ENCODE measurements at regions not wholly inside any gene's neighbourhood (a gene's known extent, or its start where the extent isn't known, plus 50 kb on each side); places are given as distances from the start of the nearest gene placed in this dataset.

DNA sequence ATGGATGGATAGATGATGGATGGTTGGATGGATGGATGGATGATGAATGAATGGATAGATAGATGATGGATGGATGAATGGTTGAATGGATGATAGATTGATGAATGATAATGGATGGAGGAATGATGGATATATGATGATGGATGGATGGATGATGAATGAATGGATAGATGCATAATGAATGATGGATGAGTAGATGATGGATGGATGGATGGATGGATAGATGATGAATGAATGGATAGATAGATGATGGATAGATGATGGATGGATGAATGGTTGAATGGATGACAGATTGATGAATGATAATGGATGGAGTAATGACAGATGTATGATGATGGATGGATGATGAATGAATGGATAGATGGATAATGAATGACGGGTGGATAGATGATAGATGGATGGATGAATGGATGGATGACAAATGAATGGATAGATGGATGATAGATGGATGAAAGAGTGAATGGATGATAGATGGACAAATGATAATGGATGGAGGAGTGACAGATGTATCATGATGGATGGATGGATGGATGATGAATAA is 1466.5 kb downstream of the BRD1 start:
- TF ChIP-seq, protein P1, sequence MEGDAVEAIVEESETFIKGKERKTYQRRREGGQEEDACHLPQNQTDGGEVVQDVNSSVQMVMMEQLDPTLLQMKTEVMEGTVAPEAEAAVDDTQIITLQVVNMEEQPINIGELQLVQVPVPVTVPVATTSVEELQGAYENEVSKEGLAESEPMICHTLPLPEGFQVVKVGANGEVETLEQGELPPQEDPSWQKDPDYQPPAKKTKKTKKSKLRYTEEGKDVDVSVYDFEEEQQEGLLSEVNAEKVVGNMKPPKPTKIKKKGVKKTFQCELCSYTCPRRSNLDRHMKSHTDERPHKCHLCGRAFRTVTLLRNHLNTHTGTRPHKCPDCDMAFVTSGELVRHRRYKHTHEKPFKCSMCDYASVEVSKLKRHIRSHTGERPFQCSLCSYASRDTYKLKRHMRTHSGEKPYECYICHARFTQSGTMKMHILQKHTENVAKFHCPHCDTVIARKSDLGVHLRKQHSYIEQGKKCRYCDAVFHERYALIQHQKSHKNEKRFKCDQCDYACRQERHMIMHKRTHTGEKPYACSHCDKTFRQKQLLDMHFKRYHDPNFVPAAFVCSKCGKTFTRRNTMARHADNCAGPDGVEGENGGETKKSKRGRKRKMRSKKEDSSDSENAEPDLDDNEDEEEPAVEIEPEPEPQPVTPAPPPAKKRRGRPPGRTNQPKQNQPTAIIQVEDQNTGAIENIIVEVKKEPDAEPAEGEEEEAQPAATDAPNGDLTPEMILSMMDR (IDR thresholded peaks at IDR 0.05; ENCODE audit: low read depth, low read length, missing control alignments): no peak

DNA sequence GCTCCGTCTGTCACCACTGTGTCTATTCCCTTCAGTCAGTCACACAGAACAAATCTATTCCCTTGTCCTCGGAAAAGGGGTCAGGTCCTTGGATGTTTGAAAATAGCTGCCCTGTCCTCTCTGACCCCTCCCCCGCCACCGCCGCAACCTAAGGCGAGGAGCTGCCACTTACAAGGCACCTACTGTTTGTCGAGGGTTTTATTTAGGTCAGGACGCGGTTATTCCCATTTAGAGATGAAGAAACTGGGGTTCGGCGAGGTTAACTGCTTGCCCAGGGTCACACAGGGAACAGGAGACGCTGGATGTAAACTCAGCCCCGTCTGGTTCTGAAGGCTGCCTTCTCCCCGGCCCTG is 1468.1 kb downstream of the BRD1 start:
- no peak for DNase-seq (ENCODE audit: extremely low read depth, low read depth)
- TF ChIP-seq, protein P1 (IDR thresholded peaks at IDR 0.05; ENCODE audit: low read depth, low read length, missing control alignments): no peak
- H3K4me3 ChIP-seq (replicated peaks; ENCODE audit: low read depth, low read length): no peak overlapping the region

More for the DNA sequence above, 1466.5 kb downstream of the BRD1 start:
- no peak overlapping the region for H3K4me3 ChIP-seq (replicated peaks; ENCODE audit: low read depth, low read length)
- no peak for DNase-seq (ENCODE audit: extremely low read depth, low read depth)

DNA sequence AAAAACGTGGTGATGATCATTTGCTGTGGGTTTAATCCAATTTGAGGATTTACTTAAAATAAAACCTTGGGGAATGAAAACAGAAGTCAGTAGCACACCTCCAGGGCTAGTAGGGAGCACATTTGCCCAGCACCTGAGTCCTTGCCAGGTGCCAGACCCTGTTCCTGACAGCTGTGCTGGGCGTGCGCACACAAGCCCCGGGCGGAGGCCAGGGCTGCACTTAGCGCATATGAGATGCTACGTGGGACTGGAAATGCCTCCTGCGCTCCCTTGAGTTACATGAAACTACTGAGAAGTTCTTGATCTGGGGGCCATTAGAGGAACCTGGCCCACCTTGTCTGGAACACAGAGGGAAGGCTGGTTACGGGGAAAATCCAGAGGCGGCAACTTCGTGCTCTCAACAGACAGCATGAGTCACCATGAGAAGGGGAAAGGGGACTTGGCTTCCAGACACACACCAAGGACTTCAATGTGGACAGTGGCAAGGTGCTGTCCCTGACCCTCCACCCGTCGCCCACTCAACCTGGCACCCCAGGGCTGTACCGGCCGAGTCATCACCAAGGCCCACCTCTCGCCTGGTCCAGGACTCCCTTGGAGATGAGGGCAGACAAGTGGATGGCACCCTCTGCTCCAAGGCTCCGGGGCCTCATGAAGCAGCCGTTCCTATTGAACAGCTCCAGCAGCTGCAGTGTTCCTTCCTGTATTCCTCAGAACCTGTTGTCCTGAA is 1468.6 kb downstream of the BRD1 start:
- TF ChIP-seq, protein P1 (IDR thresholded peaks at IDR 0.05; ENCODE audit: low read depth, low read length, missing control alignments): no peak
- H3K4me3 ChIP-seq (replicated peaks; ENCODE audit: low read depth, low read length): no peak overlapping the region
- no peak for DNase-seq (ENCODE audit: extremely low read depth, low read depth)

DNA sequence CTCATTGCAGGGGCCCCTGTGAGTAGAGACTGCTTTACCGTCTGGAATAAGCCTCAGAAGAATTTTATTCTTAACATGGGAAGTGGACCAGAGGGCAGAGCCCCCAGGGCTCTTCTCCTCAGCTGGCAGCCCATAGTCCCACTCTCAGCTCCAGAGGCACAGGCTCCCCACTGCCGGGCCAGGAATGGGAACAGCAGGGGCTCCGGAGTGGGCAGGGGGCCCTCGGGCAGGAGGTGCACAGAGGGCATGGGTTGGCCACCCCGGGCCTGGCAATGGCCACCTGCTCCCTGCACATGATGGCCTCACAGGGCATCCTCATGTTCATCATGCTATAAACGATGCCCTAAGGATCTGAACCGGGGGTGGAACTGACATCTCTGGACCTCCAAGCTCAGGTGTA is 1469.7 kb downstream of the BRD1 start:
- TF ChIP-seq, protein P1 (IDR thresholded peaks at IDR 0.05; ENCODE audit: low read depth, low read length, missing control alignments): no peak
- no peak for DNase-seq (ENCODE audit: extremely low read depth, low read depth)

DNA sequence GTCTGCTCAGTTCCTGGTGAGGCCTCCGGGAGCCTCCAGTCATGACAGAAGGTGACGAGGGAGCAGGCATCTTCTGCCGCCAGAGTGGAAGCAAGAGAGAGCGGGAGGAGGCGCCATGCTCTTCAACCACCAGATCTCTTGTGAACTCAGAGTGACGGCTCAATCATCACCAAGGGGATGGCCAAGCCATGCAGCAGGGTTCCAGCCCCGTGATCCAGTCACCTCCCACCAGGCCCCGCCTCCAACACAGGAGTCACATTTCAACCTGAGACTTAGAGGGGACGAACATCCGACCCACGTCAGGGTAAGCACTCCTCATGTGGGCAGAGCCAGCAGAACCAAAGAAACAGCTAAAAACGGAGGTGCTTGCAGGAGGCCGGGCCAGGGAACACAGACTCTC is 1470.5 kb downstream of the BRD1 start:
- no peak overlapping the region for H3K4me3 ChIP-seq (replicated peaks; ENCODE audit: low read depth, low read length)
- no peak for DNase-seq (ENCODE audit: extremely low read depth, low read depth)
- TF ChIP-seq, protein P1 (IDR thresholded peaks at IDR 0.05; ENCODE audit: low read depth, low read length, missing control alignments): no peak

More for the DNA sequence above, 1469.7 kb downstream of the BRD1 start:
- H3K4me3 ChIP-seq (replicated peaks; ENCODE audit: low read depth, low read length): no peak overlapping the region

DNA sequence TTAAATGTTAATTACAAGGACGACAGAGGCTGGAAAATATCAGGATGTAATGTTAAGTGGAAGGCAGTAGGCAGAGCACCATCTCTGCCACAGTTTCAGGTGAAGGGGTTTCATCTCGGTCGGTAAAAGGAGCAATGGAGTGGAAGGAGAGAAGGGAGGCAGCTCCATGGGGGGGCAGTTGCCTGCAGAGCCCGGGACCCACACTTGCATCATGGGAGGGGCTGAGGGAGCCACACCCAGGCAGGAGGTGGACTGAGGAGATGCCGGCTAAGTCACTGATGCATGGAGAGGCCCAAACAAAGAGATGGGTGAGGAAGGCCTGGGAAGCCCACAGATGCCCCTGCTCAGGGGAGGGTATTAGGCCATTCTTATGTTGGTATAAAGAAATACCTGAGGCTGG is 1470.9 kb downstream of the BRD1 start:
- H3K4me3 ChIP-seq (replicated peaks; ENCODE audit: low read depth, low read length): no peak overlapping the region
- no peak for DNase-seq (ENCODE audit: extremely low read depth, low read depth)
- TF ChIP-seq, protein P1 (IDR thresholded peaks at IDR 0.05; ENCODE audit: low read depth, low read length, missing control alignments): no peak
